Liver (tissue), 8 donors: ENCODE measurements at regions not wholly inside any gene's neighbourhood (a gene's known extent, or its start where the extent isn't known, plus 50 kb on each side); places are given as distances from the start of the nearest gene placed in this dataset.

Experiments used
- DNase-seq: peaks from one replicate; pipeline ENCODE4 v3.0.0-alpha.2; 2017; ENCODE audit warnings: low spot score
- H3K27ac ChIP-seq, 2 donors: one replicate each; pipeline ENCODE4 v1.7.0; 2013; ENCODE audit warnings: inconsistent platforms in 2 of 2, low read length in 2 of 2, control low read depth in 1 of 2, low read depth in 1 of 2, mild to moderate bottlenecking in 1 of 2
- H3K27me3 ChIP-seq, 4 donors: one replicate each; pipeline versions ENCODE4 v1.6.1 to v1.7.0; 2013; ENCODE audit warnings: low read length in 3 of 4, inconsistent platforms in 1 of 4, mild to moderate bottlenecking in 1 of 4, moderate library complexity in 1 of 4; ENCODE audit not compliant: control insufficient read depth in 4 of 4, insufficient read depth in 4 of 4
- H3K36me3 ChIP-seq, 4 donors: one replicate each; pipeline versions ENCODE4 v1.6.1 to v1.7.0; 2013; ENCODE audit warnings: low read length in 3 of 4, mild to moderate bottlenecking in 3 of 4, low read depth in 1 of 4, moderate library complexity in 1 of 4; ENCODE audit not compliant: control insufficient read depth in 4 of 4, insufficient read depth in 3 of 4
- H3K4me1 ChIP-seq, 4 donors: one replicate each; pipeline versions ENCODE4 v1.6.1 to v1.7.0; 2013; ENCODE audit warnings: low read length in 3 of 4, mild to moderate bottlenecking in 3 of 4, moderate library complexity in 1 of 4; ENCODE audit not compliant: control insufficient read depth in 4 of 4, insufficient read depth in 4 of 4
- H3K4me3 ChIP-seq, 3 donors: one replicate each; pipeline versions ENCODE4 v1.6.1 to v1.7.0; 2013; ENCODE audit warnings: low read length in 3 of 3, control low read depth in 1 of 3, low read depth in 1 of 3, mild to moderate bottlenecking in 1 of 3
- H3K9ac ChIP-seq, 2 donors: one replicate each; pipeline ENCODE4 v1.7.0; 2013; ENCODE audit warnings: low read length in 2 of 2, mild to moderate bottlenecking in 2 of 2, moderate library complexity in 2 of 2, control low read depth in 1 of 2, low read depth in 1 of 2
- H3K9me3 ChIP-seq, 4 donors: one replicate each; pipeline versions ENCODE4 v1.6.1 to v1.7.0; 2013; ENCODE audit warnings: low read length in 3 of 4; ENCODE audit not compliant: control insufficient read depth in 4 of 4
- ATF3 ChIP-seq: IDR thresholded peaks from 2 replicates; pipeline ENCODE4 v1.6.1; 2016; ENCODE audit warnings: antibody characterized with exemption
- CTCF ChIP-seq: fragments of 150-350 bp; IDR thresholded peaks from 2 replicates; pipeline ENCODE4 v1.5.1; 2017; ENCODE audit warnings: improper control_type of control experiment, low read depth, low read length; ENCODE audit not compliant: missing input control
- EGR1 ChIP-seq, 2 donors: IDR thresholded peaks; 2 replicates each; pipeline ENCODE4 v1.6.1; 2016 to 2018; ENCODE audit warnings: antibody characterized with exemption in 2 of 2, low read depth in 2 of 2
- FOXA1 ChIP-seq: IDR thresholded peaks from 2 replicates; pipeline ENCODE4 v1.6.1; 2016; ENCODE audit warnings: antibody characterized with exemption
- GABPA ChIP-seq, 2 donors: IDR thresholded peaks in 1 of 2; conservative IDR thresholded peaks in 1 of 2; 2 replicates each; pipeline ENCODE4 v1.6.1; 2016; ENCODE audit warnings: antibody characterized with exemption in 2 of 2, mild to moderate bottlenecking in 1 of 2, moderate library complexity in 1 of 2
- HNF4A ChIP-seq, 2 donors: conservative IDR thresholded peaks; 2 replicates each; pipeline ENCODE4 v1.6.1; 2016; ENCODE audit warnings: antibody characterized with exemption in 2 of 2, mild to moderate bottlenecking in 2 of 2
- HNF4G ChIP-seq: IDR thresholded peaks from 2 replicates; pipeline ENCODE4 v1.6.1; 2016; ENCODE audit warnings: antibody characterized with exemption
- MAX ChIP-seq: IDR thresholded peaks from 2 replicates; pipeline ENCODE4 v1.6.1; 2016; ENCODE audit warnings: antibody characterized with exemption
- NR2F2 ChIP-seq: IDR thresholded peaks from 2 replicates; pipeline ENCODE4 v1.6.1; 2016; ENCODE audit warnings: antibody characterized with exemption
- RAD21 ChIP-seq, 2 donors: IDR thresholded peaks; 2 replicates each; pipeline ENCODE4 v1.6.1; 2016; ENCODE audit warnings: antibody characterized with exemption in 2 of 2, mild to moderate bottlenecking in 2 of 2
- REST ChIP-seq: IDR thresholded peaks from 2 replicates; pipeline ENCODE4 v1.6.1; 2016; ENCODE audit warnings: antibody characterized with exemption, mild to moderate bottlenecking
- RXRA ChIP-seq, 2 donors: IDR thresholded peaks; 2 replicates each; pipeline ENCODE4 v1.6.1; 2017 to 2018; ENCODE audit warnings: antibody characterized with exemption in 2 of 2, mild to moderate bottlenecking in 1 of 2
- SP1 ChIP-seq: IDR thresholded peaks from 2 replicates; pipeline ENCODE4 v1.6.1; 2018; ENCODE audit warnings: antibody characterized with exemption, mild to moderate bottlenecking
- TAF1 ChIP-seq: conservative IDR thresholded peaks from 2 replicates; pipeline ENCODE4 v1.6.1; 2016; ENCODE audit warnings: antibody characterized with exemption, mild to moderate bottlenecking
- ZBTB33 ChIP-seq: IDR thresholded peaks from 2 replicates; pipeline ENCODE4 v1.6.1; 2016; ENCODE audit warnings: antibody characterized with exemption
- WGBS: extraction: QIAGEN DNeasy Blood & Tissue Kit; methylation state at CpG from one replicate; pipeline ENCODE4 v1.1.7; 2013; 5-methylcytosine and 5-hydroxymethylcytosine counted together
- donor health status: healthy.
- donor health status: healthy.
- donor health status: healthy.
- donor health status: healthy.
- donor health status: healthy.

- peak; percentile 94 for TF ChIP-seq NR2F2
- no peak for TF ChIP-seq MAX
- peak; percentile 32 for TF ChIP-seq SP1
- TF ChIP-seq RXRA (IDR thresholded peaks at IDR 0.05) = peak; percentile 9 to 53
- TF ChIP-seq RAD21 (IDR thresholded peaks at IDR 0.05) = peak in 1 of 2 donors; percentile 23
- TF ChIP-seq FOXA1 = no peak
- TF ChIP-seq ATF3 = no peak
- TF ChIP-seq EGR1 (IDR thresholded peaks at IDR 0.05; ENCODE audit: low read depth in 2 of 2) = no peak
- Histone ChIP-seq H3K27me3 (no peaks in the 10 kb centered on the region), H3K4me1 (no peaks in the 10 kb centered on the region), H3K9me3 (no peaks in the 10 kb centered on the region), H3K9ac (no peak overlapping the region), H3K27ac (peak overlapping the region in 1 of 2 donors; percentile 2), H3K4me3 (no peak overlapping the region), H3K36me3 (no peaks in the 10 kb centered on the region)
- no peak for DNase-seq
- WGBS = 78% methylated on average over 5 of the region's 5 CpGs
Observed at GRCh38 chr11:15621565-15621964, 506.8 kb downstream of the INSC start.

- no peak overlapping the region for H3K9ac ChIP-seq
- TF ChIP-seq NR2F2 = no peak
- TF ChIP-seq TAF1 = no peak
- TF ChIP-seq RXRA (IDR thresholded peaks at IDR 0.05) = no peak
- no peak for TF ChIP-seq HNF4A (conservative IDR thresholded peaks at IDR 0.05)
- TF ChIP-seq HNF4G = no peak
- TF ChIP-seq GABPA (IDR thresholded peaks at IDR 0.05 in 1 of 2, conservative IDR thresholded peaks at IDR 0.05 in 1 of 2) = no peak
- no peak for TF ChIP-seq ATF3
- TF ChIP-seq CTCF = no peak
- no peak for TF ChIP-seq ZBTB33
- no peak for TF ChIP-seq REST
- TF ChIP-seq EGR1 (IDR thresholded peaks at IDR 0.05; ENCODE audit: low read depth in 2 of 2) = no peak
- DNase-seq = no peak
- no peak overlapping the region for H3K27ac ChIP-seq
- no peaks in the 10 kb centered on the region for H3K27me3 ChIP-seq
- no peak overlapping the region for H3K4me3 ChIP-seq
- WGBS = 62% methylated on average over 8 of the region's 8 CpGs
- no peaks in the 10 kb centered on the region for H3K36me3 ChIP-seq
- H3K4me1 ChIP-seq = no peaks in the 10 kb centered on the region
- H3K9me3 ChIP-seq = no peaks in the 10 kb centered on the region
Observed at GRCh38 chr11:15622231-15622890, 507.6 kb downstream of the INSC start.
